ENCODE measurements at regions not wholly inside any gene's neighbourhood (a gene's known extent, or its start where the extent isn't known, plus 50 kb on each side); places are given as distances from the start of the nearest gene placed in this dataset.
"Not testable (repeated sequence)": the region's sequence is repeated elsewhere in the genome, so short reads cannot be mapped to it uniquely, and the experiment has no call there.

- no CpG with 5 or more reads among the region's 13 CpGs for WGBS (ENCODE audit: insufficient coverage)
- H3K36me3 ChIP-seq (ENCODE audit: control insufficient read depth in 4 of 4, insufficient read depth in 4 of 4, low read length in 3 of 4); H3K9me3 ChIP-seq (ENCODE audit: control extremely low read depth in 1 of 5, control insufficient read depth in 4 of 5, insufficient read depth in 2 of 5, low read depth in 1 of 5, low read length in 4 of 5); CTCF ChIA-PET; H3K4me1 ChIP-seq (ENCODE audit: control extremely low read depth in 1 of 4, control insufficient read depth in 4 of 4, insufficient read depth in 4 of 4, low read length in 3 of 4); POLR2A ChIA-PET; H3K27ac ChIP-seq (ENCODE audit: insufficient read depth in 1 of 2, low read depth in 1 of 2, low read length in 2 of 2, poor library complexity in 1 of 2, severe bottlenecking in 2 of 2); H3K4me3 ChIP-seq (ENCODE audit: control insufficient read depth in 1 of 7, extremely low read depth in 1 of 7, insufficient read depth in 4 of 7, low read depth in 2 of 7, low read length in 6 of 7); DNase-seq; H3K27me3 ChIP-seq (replicated peaks in 2 of 5; ENCODE audit: control insufficient read depth in 4 of 5, insufficient read depth in 5 of 5, low read length in 4 of 5): not testable (repeated sequence)
These were observed 55.3 kb upstream of the SFSWAP start for GRCh38 chr12:131655469-131656174.

- H3K36me3 ChIP-seq (ENCODE audit: control insufficient read depth in 4 of 4, insufficient read depth in 4 of 4, low read length in 3 of 4); H3K4me1 ChIP-seq (ENCODE audit: control extremely low read depth in 1 of 4, control insufficient read depth in 4 of 4, insufficient read depth in 4 of 4, low read length in 3 of 4); CTCF ChIA-PET; H3K27me3 ChIP-seq (replicated peaks in 2 of 5; ENCODE audit: control insufficient read depth in 4 of 5, insufficient read depth in 5 of 5, low read length in 4 of 5); POLR2A ChIA-PET; DNase-seq; H3K27ac ChIP-seq (ENCODE audit: insufficient read depth in 1 of 2, low read depth in 1 of 2, low read length in 2 of 2, poor library complexity in 1 of 2, severe bottlenecking in 2 of 2); H3K9me3 ChIP-seq (ENCODE audit: control extremely low read depth in 1 of 5, control insufficient read depth in 4 of 5, insufficient read depth in 2 of 5, low read depth in 1 of 5, low read length in 4 of 5); H3K4me3 ChIP-seq (ENCODE audit: control insufficient read depth in 1 of 7, extremely low read depth in 1 of 7, insufficient read depth in 4 of 7, low read depth in 2 of 7, low read length in 6 of 7): not testable (repeated sequence)
- WGBS (ENCODE audit: insufficient coverage), result no CpG with 5 or more reads among the region's 5 CpGs
These were observed 54.1 kb upstream of the SFSWAP start for GRCh38 chr12:131656796-131657195.

GRCh38 chr12:131658605-131659004 is 52.3 kb upstream of the SFSWAP start:
- 96% methylated on average over 5 of the region's 8 CpGs for WGBS (ENCODE audit: insufficient coverage)
- H3K9me3 ChIP-seq (ENCODE audit: control extremely low read depth in 1 of 5, control insufficient read depth in 4 of 5, insufficient read depth in 2 of 5, low read depth in 1 of 5, low read length in 4 of 5); H3K4me1 ChIP-seq (ENCODE audit: control extremely low read depth in 1 of 4, control insufficient read depth in 4 of 4, insufficient read depth in 4 of 4, low read length in 3 of 4); POLR2A ChIA-PET; DNase-seq; H3K4me3 ChIP-seq (ENCODE audit: control insufficient read depth in 1 of 7, extremely low read depth in 1 of 7, insufficient read depth in 4 of 7, low read depth in 2 of 7, low read length in 6 of 7); H3K27ac ChIP-seq (ENCODE audit: insufficient read depth in 1 of 2, low read depth in 1 of 2, low read length in 2 of 2, poor library complexity in 1 of 2, severe bottlenecking in 2 of 2); H3K27me3 ChIP-seq (replicated peaks in 2 of 5; ENCODE audit: control insufficient read depth in 4 of 5, insufficient read depth in 5 of 5, low read length in 4 of 5); H3K36me3 ChIP-seq (ENCODE audit: control insufficient read depth in 4 of 4, insufficient read depth in 4 of 4, low read length in 3 of 4); CTCF ChIA-PET: not testable (repeated sequence)

- POLR2A ChIA-PET, result not testable (repeated sequence)
These were observed 51.4 kb upstream of the SFSWAP start for GRCh38 chr12:131659484-131659883.

GRCh38 chr12:131659976-131660375 is 50.9 kb upstream of the SFSWAP start:
- H3K36me3 ChIP-seq (ENCODE audit: control insufficient read depth in 4 of 4, insufficient read depth in 4 of 4, low read length in 3 of 4); H3K27ac ChIP-seq (ENCODE audit: insufficient read depth in 1 of 2, low read depth in 1 of 2, low read length in 2 of 2, poor library complexity in 1 of 2, severe bottlenecking in 2 of 2); H3K4me1 ChIP-seq (ENCODE audit: control extremely low read depth in 1 of 4, control insufficient read depth in 4 of 4, insufficient read depth in 4 of 4, low read length in 3 of 4); H3K9me3 ChIP-seq (ENCODE audit: control extremely low read depth in 1 of 5, control insufficient read depth in 4 of 5, insufficient read depth in 2 of 5, low read depth in 1 of 5, low read length in 4 of 5); H3K4me3 ChIP-seq (ENCODE audit: control insufficient read depth in 1 of 7, extremely low read depth in 1 of 7, insufficient read depth in 4 of 7, low read depth in 2 of 7, low read length in 6 of 7); H3K27me3 ChIP-seq (replicated peaks in 2 of 5; ENCODE audit: control insufficient read depth in 4 of 5, insufficient read depth in 5 of 5, low read length in 4 of 5); DNase-seq; CTCF ChIA-PET; POLR2A ChIA-PET: not testable (repeated sequence)
- WGBS (ENCODE audit: insufficient coverage), result 100% methylated on average over 5 of the region's 7 CpGs

More at GRCh38 chr12:131659484-131659883, 51.4 kb upstream of the SFSWAP start:
- H3K27me3 ChIP-seq (replicated peaks in 2 of 5; ENCODE audit: control insufficient read depth in 4 of 5, insufficient read depth in 5 of 5, low read length in 4 of 5); H3K36me3 ChIP-seq (ENCODE audit: control insufficient read depth in 4 of 4, insufficient read depth in 4 of 4, low read length in 3 of 4); H3K4me1 ChIP-seq (ENCODE audit: control extremely low read depth in 1 of 4, control insufficient read depth in 4 of 4, insufficient read depth in 4 of 4, low read length in 3 of 4); H3K27ac ChIP-seq (ENCODE audit: insufficient read depth in 1 of 2, low read depth in 1 of 2, low read length in 2 of 2, poor library complexity in 1 of 2, severe bottlenecking in 2 of 2); CTCF ChIA-PET; H3K9me3 ChIP-seq (ENCODE audit: control extremely low read depth in 1 of 5, control insufficient read depth in 4 of 5, insufficient read depth in 2 of 5, low read depth in 1 of 5, low read length in 4 of 5); H3K4me3 ChIP-seq (ENCODE audit: control insufficient read depth in 1 of 7, extremely low read depth in 1 of 7, insufficient read depth in 4 of 7, low read depth in 2 of 7, low read length in 6 of 7); DNase-seq: not testable (repeated sequence)
- WGBS (ENCODE audit: insufficient coverage), result 100% methylated on average over 3 of the region's 8 CpGs

- H3K27me3 ChIP-seq (replicated peaks in 2 of 5; ENCODE audit: control insufficient read depth in 4 of 5, insufficient read depth in 5 of 5, low read length in 4 of 5); H3K36me3 ChIP-seq (ENCODE audit: control insufficient read depth in 4 of 4, insufficient read depth in 4 of 4, low read length in 3 of 4); H3K4me1 ChIP-seq (ENCODE audit: control extremely low read depth in 1 of 4, control insufficient read depth in 4 of 4, insufficient read depth in 4 of 4, low read length in 3 of 4); POLR2A ChIA-PET; H3K4me3 ChIP-seq (ENCODE audit: control insufficient read depth in 1 of 7, extremely low read depth in 1 of 7, insufficient read depth in 4 of 7, low read depth in 2 of 7, low read length in 6 of 7); H3K9me3 ChIP-seq (ENCODE audit: control extremely low read depth in 1 of 5, control insufficient read depth in 4 of 5, insufficient read depth in 2 of 5, low read depth in 1 of 5, low read length in 4 of 5); DNase-seq; CTCF ChIA-PET; H3K27ac ChIP-seq (ENCODE audit: insufficient read depth in 1 of 2, low read depth in 1 of 2, low read length in 2 of 2, poor library complexity in 1 of 2, severe bottlenecking in 2 of 2): not testable (repeated sequence)
- 96% methylated on average over 4 of the region's 12 CpGs for WGBS (ENCODE audit: insufficient coverage)
These were observed 50.5 kb upstream of the SFSWAP start for GRCh38 chr12:131660401-131660800.
